ENCODE measurements at regions not wholly inside any gene's neighbourhood (a gene's known extent, or its start where the extent isn't known, plus 50 kb on each side); places are given as distances from the start of the nearest gene placed in this dataset.

DNA sequence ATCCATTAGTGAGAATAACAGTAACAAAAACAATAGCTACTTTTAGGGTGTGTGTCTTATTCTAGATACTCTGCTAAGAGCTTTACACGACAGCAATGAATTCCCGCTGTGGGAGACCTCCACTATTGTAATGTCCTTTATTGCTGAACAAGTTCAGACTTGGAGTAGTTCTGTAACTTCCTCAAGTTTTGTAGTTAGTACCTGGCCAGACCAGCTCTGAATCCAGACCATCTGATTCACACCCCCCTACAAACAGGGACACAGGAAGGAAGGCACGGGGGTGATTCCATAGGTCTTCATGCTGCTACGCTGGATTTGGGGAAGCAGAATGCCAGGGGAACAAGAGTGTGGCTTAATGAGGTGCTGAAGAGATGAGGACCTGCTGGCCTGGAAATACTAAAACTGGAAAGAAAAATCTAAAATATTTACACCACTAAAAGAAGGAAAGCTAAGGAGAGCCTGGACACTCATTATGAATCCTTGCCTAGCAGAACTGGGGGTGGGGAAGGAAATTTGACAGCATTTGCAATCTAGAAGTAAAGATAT lies 194.6 kb upstream of the TMEM72 start:
- no peaks in the 10 kb centered on the region for H3K9me3 ChIP-seq (ENCODE audit: control insufficient read depth in 5 of 5, low read length in 5 of 5)
- H3K4me3 ChIP-seq (ENCODE audit: low read depth in 1 of 5, low read length in 5 of 5): no peak overlapping the region
- H3K9ac ChIP-seq (ENCODE audit: low read length in 5 of 5): no peak overlapping the region
- H3K27me3 ChIP-seq (ENCODE audit: control insufficient read depth in 5 of 5, insufficient read depth in 4 of 5, low read length in 5 of 5): no peaks in the 10 kb centered on the region
- no peaks in the 10 kb centered on the region for H3K36me3 ChIP-seq (ENCODE audit: control insufficient read depth in 5 of 5, insufficient read depth in 5 of 5, low read length in 5 of 5)
- H3K27ac ChIP-seq (ENCODE audit: low read depth, low read length): no peak overlapping the region
- H3K4me1 ChIP-seq (ENCODE audit: control insufficient read depth in 5 of 5, insufficient read depth in 5 of 5, low read length in 5 of 5): no peaks in the 10 kb centered on the region

- no peak overlapping the region for H3K27ac ChIP-seq (ENCODE audit: low read depth, low read length)
- no peaks in the 10 kb centered on the region for H3K36me3 ChIP-seq (ENCODE audit: control insufficient read depth in 5 of 5, insufficient read depth in 5 of 5, low read length in 5 of 5)
- peaks cover 0 to 27% (median 18%) of the 10 kb centered on the region in 5 donors for H3K4me1 ChIP-seq (ENCODE audit: control insufficient read depth in 5 of 5, insufficient read depth in 5 of 5, low read length in 5 of 5)
- no peak overlapping the region for H3K9ac ChIP-seq (ENCODE audit: low read length in 5 of 5)
- no peak overlapping the region for H3K4me3 ChIP-seq (ENCODE audit: low read depth in 1 of 5, low read length in 5 of 5)
- H3K27me3 ChIP-seq (ENCODE audit: control insufficient read depth in 5 of 5, insufficient read depth in 4 of 5, low read length in 5 of 5): no peaks in the 10 kb centered on the region
- no peaks in the 10 kb centered on the region for H3K9me3 ChIP-seq (ENCODE audit: control insufficient read depth in 5 of 5, low read length in 5 of 5)
Measured at GRCh38 chr10:44723082-44723481, 188.1 kb upstream of the TMEM72 start.

- Histone ChIP-seq H3K9ac (ENCODE audit: low read length in 5 of 5) (no peak overlapping the region), H3K27ac (ENCODE audit: low read depth, low read length) (no peak overlapping the region), H3K27me3 (ENCODE audit: control insufficient read depth in 5 of 5, insufficient read depth in 4 of 5, low read length in 5 of 5) (no peaks in the 10 kb centered on the region), H3K9me3 (ENCODE audit: control insufficient read depth in 5 of 5, low read length in 5 of 5) (no peaks in the 10 kb centered on the region), H3K4me3 (ENCODE audit: low read depth in 1 of 5, low read length in 5 of 5) (no peak overlapping the region), H3K4me1 (ENCODE audit: control insufficient read depth in 5 of 5, insufficient read depth in 5 of 5, low read length in 5 of 5) (peaks cover 0 to 27% (median 18%) of the 10 kb centered on the region in 5 donors), H3K36me3 (ENCODE audit: control insufficient read depth in 5 of 5, insufficient read depth in 5 of 5, low read length in 5 of 5) (no peaks in the 10 kb centered on the region)
Measured at GRCh38 chr10:44723619-44724325, 187.4 kb upstream of the TMEM72 start.

- Histone ChIP-seq H3K9ac (ENCODE audit: low read length in 5 of 5) (no peak overlapping the region), H3K36me3 (ENCODE audit: control insufficient read depth in 5 of 5, insufficient read depth in 5 of 5, low read length in 5 of 5) (no peaks in the 10 kb centered on the region), H3K27ac (ENCODE audit: low read depth, low read length) (no peak overlapping the region), H3K9me3 (ENCODE audit: control insufficient read depth in 5 of 5, low read length in 5 of 5) (no peaks in the 10 kb centered on the region), H3K27me3 (ENCODE audit: control insufficient read depth in 5 of 5, insufficient read depth in 4 of 5, low read length in 5 of 5) (no peaks in the 10 kb centered on the region), H3K4me3 (ENCODE audit: low read depth in 1 of 5, low read length in 5 of 5) (no peak overlapping the region), H3K4me1 (ENCODE audit: control insufficient read depth in 5 of 5, insufficient read depth in 5 of 5, low read length in 5 of 5) (peaks cover 0 to 27% (median 18%) of the 10 kb centered on the region in 5 donors)
Measured at GRCh38 chr10:44724415-44725174, 186.5 kb upstream of the TMEM72 start.

DNA sequence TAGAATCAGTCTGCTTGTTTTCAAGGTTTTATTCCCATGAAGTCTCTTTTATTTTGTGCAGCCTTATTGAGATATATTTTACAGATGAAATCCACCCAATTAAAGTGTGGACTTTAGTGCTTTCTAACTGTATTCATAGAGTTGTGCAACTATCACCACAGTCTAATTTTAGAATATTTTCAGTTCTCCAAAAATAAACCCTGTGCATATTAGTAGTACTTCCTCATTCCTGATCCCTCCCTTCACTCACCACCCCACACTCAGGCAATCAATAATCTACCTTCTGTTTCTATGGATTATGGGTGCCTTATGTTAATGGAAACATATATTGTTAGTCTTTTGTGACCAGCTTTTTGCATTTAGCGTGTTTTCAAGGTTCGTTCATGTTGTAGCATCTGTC lies 185.7 kb upstream of the TMEM72 start:
- no peak overlapping the region for H3K27ac ChIP-seq (ENCODE audit: low read depth, low read length)

DNA sequence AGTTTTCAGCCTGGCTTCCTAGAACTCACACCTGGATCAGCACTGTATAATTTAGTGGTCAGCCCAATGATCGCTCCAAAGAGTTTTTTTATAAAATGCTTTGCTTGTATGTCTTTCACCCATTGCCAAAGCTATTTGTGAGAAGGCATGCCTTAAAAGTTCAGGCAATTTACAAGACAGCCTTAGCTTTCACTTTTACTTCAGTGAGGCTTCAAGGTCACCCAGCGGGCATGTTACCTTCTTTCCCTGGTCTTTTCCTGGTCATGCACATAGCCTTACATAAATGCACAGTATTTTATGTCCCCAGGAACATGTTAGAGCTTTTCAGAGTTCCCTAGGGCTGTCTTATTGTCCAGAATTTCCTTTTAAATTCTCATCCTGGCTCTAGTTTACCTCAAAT lies 179.9 kb upstream of the TMEM72 start:
- Histone ChIP-seq H3K36me3 (ENCODE audit: control insufficient read depth in 5 of 5, insufficient read depth in 5 of 5, low read length in 5 of 5) (no peaks in the 10 kb centered on the region), H3K9me3 (ENCODE audit: control insufficient read depth in 5 of 5, low read length in 5 of 5) (no peaks in the 10 kb centered on the region), H3K9ac (ENCODE audit: low read length in 5 of 5) (no peak overlapping the region), H3K27ac (ENCODE audit: low read depth, low read length) (no peak overlapping the region), H3K4me3 (ENCODE audit: low read depth in 1 of 5, low read length in 5 of 5) (no peak overlapping the region), H3K27me3 (ENCODE audit: control insufficient read depth in 5 of 5, insufficient read depth in 4 of 5, low read length in 5 of 5) (no peaks in the 10 kb centered on the region), H3K4me1 (ENCODE audit: control insufficient read depth in 5 of 5, insufficient read depth in 5 of 5, low read length in 5 of 5) (no peaks in the 10 kb centered on the region)

More for the DNA sequence above, 185.7 kb upstream of the TMEM72 start:
- H3K36me3 ChIP-seq (ENCODE audit: control insufficient read depth in 5 of 5, insufficient read depth in 5 of 5, low read length in 5 of 5): no peaks in the 10 kb centered on the region
- H3K9ac ChIP-seq (ENCODE audit: low read length in 5 of 5): no peak overlapping the region
- no peaks in the 10 kb centered on the region for H3K9me3 ChIP-seq (ENCODE audit: control insufficient read depth in 5 of 5, low read length in 5 of 5)
- no peaks in the 10 kb centered on the region for H3K27me3 ChIP-seq (ENCODE audit: control insufficient read depth in 5 of 5, insufficient read depth in 4 of 5, low read length in 5 of 5)
- H3K4me3 ChIP-seq (ENCODE audit: low read depth in 1 of 5, low read length in 5 of 5): no peak overlapping the region
- H3K4me1 ChIP-seq (ENCODE audit: control insufficient read depth in 5 of 5, insufficient read depth in 5 of 5, low read length in 5 of 5): peaks cover 0 to 27% (median 18%) of the 10 kb centered on the region in 5 donors

DNA sequence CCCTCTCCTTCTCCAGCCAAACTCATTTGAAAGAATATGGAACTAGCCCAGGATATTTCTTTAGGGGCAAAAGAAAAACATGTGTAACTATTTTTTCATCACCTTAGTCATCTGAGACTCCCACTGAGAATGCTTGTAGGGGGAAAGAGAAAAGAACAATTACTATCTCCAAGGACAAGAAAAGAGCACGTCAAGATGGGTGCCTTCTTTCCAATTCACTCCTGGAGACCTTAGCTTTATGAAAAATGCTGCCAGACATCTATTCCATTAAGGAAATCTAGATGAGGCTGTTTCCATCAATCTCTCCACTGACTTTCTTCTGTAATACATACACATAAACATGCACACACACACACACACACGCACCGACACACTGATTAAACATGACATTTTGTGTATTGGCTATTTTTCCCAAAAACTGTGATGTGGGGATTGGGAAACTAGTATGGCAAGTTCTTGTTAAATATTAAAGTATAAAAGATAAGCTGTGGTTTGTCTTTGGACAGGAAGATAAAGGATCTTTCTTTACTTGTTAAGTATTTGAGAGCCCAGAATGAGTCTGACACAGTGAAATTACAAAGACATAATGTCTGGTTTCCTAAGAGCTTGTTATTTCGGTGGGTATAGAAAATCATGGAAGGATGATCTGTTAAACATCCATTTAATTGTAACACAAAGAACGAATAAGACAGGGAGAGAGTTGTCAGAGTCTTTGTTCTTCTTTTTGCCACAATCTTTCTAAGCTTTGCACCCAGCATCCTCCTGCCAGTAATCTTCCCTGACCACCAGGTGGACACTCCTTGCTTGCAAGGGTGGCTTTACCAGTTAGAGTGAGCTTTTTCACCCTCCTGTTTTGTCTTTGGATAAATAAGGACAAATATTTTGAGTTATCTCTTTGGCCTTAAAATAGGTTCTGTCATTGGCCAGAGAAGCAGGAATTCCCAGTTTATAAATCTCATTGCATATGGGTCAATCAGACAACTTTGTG lies 177.3 kb upstream of the TMEM72 start:
- Histone ChIP-seq H3K36me3 (ENCODE audit: control insufficient read depth in 5 of 5, insufficient read depth in 5 of 5, low read length in 5 of 5) (no peaks in the 10 kb centered on the region), H3K4me1 (ENCODE audit: control insufficient read depth in 5 of 5, insufficient read depth in 5 of 5, low read length in 5 of 5) (no peaks in the 10 kb centered on the region), H3K4me3 (ENCODE audit: low read depth in 1 of 5, low read length in 5 of 5) (no peak overlapping the region), H3K27ac (ENCODE audit: low read depth, low read length) (no peak overlapping the region), H3K9me3 (ENCODE audit: control insufficient read depth in 5 of 5, low read length in 5 of 5) (no peaks in the 10 kb centered on the region), H3K27me3 (ENCODE audit: control insufficient read depth in 5 of 5, insufficient read depth in 4 of 5, low read length in 5 of 5) (no peaks in the 10 kb centered on the region), H3K9ac (ENCODE audit: low read length in 5 of 5) (no peak overlapping the region)

GRCh38 chr10:44742248-44742647 lies 168.9 kb upstream of the TMEM72 start:
- H3K36me3 ChIP-seq (ENCODE audit: control insufficient read depth in 5 of 5, insufficient read depth in 5 of 5, low read length in 5 of 5): no peaks in the 10 kb centered on the region
- no peak overlapping the region for H3K9ac ChIP-seq (ENCODE audit: low read length in 5 of 5)
- H3K27me3 ChIP-seq (ENCODE audit: control insufficient read depth in 5 of 5, insufficient read depth in 4 of 5, low read length in 5 of 5): no peaks in the 10 kb centered on the region
- H3K4me1 ChIP-seq (ENCODE audit: control insufficient read depth in 5 of 5, insufficient read depth in 5 of 5, low read length in 5 of 5): peaks cover 0 to 2% (median 0%) of the 10 kb centered on the region in 5 donors
- no peak overlapping the region for H3K27ac ChIP-seq (ENCODE audit: low read depth, low read length)
- H3K4me3 ChIP-seq (ENCODE audit: low read depth in 1 of 5, low read length in 5 of 5): no peak overlapping the region
- no peaks in the 10 kb centered on the region for H3K9me3 ChIP-seq (ENCODE audit: control insufficient read depth in 5 of 5, low read length in 5 of 5)

- H3K4me1 ChIP-seq (ENCODE audit: control insufficient read depth in 5 of 5, insufficient read depth in 5 of 5, low read length in 5 of 5): peaks cover 0 to 2% (median 0%) of the 10 kb centered on the region in 5 donors
- no peaks in the 10 kb centered on the region for H3K36me3 ChIP-seq (ENCODE audit: control insufficient read depth in 5 of 5, insufficient read depth in 5 of 5, low read length in 5 of 5)
- H3K27ac ChIP-seq (ENCODE audit: low read depth, low read length): no peak overlapping the region
- H3K9me3 ChIP-seq (ENCODE audit: control insufficient read depth in 5 of 5, low read length in 5 of 5): peaks cover 0 to 5% (median 0%) of the 10 kb centered on the region in 5 donors
- H3K27me3 ChIP-seq (ENCODE audit: control insufficient read depth in 5 of 5, insufficient read depth in 4 of 5, low read length in 5 of 5): no peaks in the 10 kb centered on the region
- H3K4me3 ChIP-seq (ENCODE audit: low read depth in 1 of 5, low read length in 5 of 5): no peak overlapping the region
- no peak overlapping the region for H3K9ac ChIP-seq (ENCODE audit: low read length in 5 of 5)
Measured at GRCh38 chr10:44743535-44743934, 167.6 kb upstream of the TMEM72 start.
